Tibial nerve (tissue), 3 donors: ENCODE measurements at regions not wholly inside any gene's neighbourhood (a gene's known extent, or its start where the extent isn't known, plus 50 kb on each side); places are given as distances from the start of the nearest gene placed in this dataset.

Experiments
- CTCF ChIP-seq, 5 experiments: fragments of 200-600 bp in 3 of 5; fragments of 450-650 bp in 2 of 5; sonication (generic) in 3 of 5; IDR thresholded peaks; one replicate each; pipeline ENCODE4 v1.5.1; 2016 to 2019; ENCODE audit warnings: antibody characterized with exemption in 5 of 5, mild to moderate bottlenecking in 3 of 5, moderate library complexity in 2 of 5
- POLR2A ChIP-seq, 2 donors: fragments of 450-650 bp; IDR thresholded peaks; one replicate each; pipeline ENCODE4 v1.6.1; 2017; ENCODE audit warnings: antibody characterized with exemption in 2 of 2, mild to moderate bottlenecking in 2 of 2, moderate library complexity in 2 of 2

GRCh38 chr3:28867836-28868235, 413.0 kb upstream of the RBMS3 start:
- TF ChIP-seq CTCF (IDR thresholded peaks at IDR 0.05) (no peak), POLR2A (IDR thresholded peaks at IDR 0.05) (no peak)
